ENCODE measurements at regions not wholly inside any gene's neighbourhood (a gene's known extent, or its start where the extent isn't known, plus 50 kb on each side); places are given as distances from the start of the nearest gene placed in this dataset.
A peak's percentile ranks its signal among the peaks of the same experiment; 100 is the strongest.
"Not testable (repeated sequence)": the region's sequence is repeated elsewhere in the genome, so short reads cannot be mapped to it uniquely, and the experiment has no call there.

DNA sequence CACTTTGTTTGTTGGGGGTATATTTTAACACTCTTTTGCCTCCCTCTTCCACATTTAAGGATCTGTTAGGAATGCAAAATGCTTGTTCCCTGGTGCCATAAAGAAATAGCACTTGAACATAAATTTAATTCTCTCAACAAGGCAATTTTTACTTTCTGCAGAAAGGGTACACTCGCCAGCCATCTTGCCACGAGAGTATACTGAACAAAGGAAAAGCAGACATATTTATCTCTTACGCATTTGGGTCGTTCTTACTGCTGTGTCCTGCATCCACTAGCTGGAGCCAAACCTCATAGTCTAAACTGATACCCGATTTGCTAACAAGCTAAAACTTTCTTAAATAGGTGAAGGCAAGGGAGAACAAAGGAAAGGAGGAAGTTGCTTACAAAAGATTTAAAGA is 129.5 kb downstream of the B3GNT2 start:
- no peak for DNase-seq

DNA sequence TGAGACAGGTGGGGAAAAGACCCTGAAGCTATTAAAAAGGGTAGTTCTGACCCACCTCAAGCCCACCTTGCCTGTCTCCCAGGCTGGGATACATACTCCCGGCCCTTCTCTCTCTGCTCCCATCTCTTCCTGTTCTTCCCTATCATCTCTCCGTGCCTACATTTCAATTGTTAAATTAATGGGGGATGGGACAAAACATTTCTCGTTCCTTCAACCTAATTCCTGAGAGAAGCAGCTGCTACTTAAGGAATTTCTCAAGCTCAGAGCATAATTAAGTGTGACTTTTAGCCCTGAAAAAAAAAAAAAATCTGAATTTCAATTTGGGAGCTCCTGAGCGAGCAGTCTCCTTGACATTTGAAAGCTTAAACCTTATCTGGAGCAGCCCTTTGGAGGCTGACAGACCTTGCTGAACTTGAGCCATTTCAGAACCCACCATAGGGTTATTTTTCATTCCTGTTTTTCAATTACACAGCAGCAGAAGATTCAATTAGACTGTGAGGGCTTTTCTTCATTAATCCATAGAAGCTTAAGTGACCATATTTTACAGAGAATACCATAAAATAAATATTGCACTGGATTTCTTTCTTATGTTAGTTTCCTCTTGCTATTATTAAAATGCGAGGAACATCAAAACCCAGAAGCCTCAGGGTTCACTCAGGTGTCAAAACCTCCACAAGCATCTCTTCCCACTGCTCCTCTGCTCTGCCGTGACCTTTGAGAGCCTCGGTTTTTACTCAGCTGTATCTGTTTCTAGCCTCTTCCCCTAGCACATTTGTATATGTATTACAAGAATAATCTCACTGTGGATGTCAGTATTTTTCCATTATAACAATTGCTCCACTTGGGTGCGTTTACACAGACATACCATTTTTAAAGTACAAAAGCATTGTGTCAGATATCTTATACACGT is 125.7 kb downstream of the B3GNT2 start:
- DNase-seq, result no peak

DNA sequence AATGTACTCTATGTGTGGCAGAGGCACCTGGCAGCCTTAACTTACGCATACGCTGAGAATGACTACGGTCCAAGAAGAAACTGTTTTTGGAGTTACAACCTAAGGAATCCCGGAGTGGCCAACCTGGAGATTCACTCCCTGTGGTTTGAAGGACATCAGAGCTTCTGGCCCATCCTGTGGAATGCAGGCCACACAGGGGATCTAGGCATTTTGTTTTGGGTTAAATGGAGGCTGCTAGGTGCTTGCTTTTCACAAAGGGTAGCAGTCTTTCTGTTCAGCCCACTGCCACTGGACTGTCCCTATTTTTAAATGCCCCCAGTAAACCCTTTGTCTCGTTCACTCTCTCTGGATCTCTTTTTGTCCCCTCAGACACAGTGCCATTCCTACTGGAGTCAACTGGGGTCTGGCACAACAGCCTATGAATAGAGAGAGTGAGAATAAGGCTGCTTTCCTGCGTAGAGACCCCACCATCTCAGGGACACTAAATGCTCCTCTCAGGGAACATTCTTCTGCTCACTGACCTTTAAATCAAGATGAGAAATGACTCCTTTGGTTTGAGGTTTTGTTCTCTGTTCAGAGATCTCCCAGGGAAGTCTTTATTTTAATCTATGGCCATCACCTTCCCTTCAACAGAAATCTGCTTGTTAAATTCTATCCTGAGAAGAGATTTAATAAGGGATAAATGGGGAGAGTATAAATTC is 124.9 kb downstream of the B3GNT2 start:
- no peak for DNase-seq

DNA sequence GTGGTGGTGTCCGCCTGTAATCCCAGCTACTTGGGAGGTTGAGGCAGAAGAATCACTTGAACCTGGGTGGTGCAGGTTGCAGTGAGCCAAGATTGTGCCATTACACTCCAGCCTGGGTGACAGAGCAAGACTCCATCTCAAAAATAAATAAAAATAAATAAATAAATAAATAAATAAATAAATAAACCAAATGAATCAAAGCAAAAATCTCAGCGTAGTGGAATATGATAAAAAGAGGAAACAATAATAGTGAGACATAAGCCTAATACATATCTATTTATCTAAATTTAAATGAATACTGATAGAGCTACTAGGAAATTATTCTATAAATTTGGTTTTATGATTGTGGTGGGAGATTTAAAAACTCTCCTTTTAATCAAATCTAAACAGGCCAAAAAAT is 124.2 kb downstream of the B3GNT2 start:
- DNase-seq, result not testable (repeated sequence)

DNA sequence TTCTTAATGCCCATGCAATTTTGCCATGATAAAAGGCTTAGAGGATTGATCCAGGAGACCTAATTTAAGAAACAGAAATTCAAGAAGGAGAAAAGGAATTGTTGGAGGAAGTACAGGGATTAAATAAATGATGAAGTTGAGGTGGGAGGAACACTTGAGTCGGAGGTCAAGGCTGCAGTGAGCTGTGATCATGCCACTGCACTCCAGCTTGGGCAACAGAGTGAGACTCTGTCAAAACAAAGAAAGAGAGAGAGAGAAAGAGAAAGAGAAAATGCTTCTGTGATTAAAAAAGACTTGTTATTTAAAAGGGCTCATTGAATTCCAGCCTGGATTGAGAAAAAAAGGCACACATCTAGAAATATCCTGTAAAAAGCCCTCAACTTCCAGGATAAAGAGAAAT is 123.2 kb downstream of the B3GNT2 start:
- no peak for DNase-seq

DNA sequence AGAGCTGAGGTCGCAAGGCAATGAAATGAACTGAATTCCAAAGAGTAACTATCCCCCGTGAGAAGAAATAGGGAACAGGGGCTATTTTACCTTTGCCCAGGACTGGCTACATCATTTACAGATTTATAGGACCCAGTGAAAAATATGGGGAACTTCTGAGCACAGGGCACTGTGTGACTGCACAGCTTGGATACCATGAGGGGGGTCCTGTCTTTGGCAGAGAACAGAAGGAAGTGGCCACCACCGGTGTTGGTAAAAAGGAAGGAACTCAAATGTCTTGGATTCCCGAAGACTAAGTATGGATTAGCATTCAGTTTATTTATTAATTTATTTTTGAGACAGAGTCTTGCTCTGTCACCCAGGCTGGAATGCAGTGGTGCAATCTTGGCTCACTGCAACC is 119.6 kb downstream of the B3GNT2 start:
- DNase-seq, result no peak

DNA sequence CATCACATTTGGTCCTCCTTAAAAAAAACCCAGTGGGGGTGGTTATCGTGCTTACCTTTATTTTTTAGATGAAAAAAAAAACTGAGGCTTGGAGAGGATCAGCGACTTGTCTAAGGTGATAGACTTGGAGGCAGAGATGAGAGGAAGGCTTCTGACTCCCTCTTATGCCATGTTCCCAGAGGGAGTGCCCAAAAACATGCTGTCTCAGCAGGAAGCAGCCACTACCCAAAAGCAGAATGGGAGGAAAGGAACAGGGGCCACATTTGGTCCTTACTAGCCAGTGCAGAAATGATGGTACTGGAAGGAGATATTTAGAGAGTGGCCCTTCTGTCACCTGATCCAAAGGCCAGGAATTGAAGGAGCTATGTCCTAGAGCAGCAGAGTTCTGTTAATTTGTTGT is 118.4 kb downstream of the B3GNT2 start:
- no peak for DNase-seq

DNA sequence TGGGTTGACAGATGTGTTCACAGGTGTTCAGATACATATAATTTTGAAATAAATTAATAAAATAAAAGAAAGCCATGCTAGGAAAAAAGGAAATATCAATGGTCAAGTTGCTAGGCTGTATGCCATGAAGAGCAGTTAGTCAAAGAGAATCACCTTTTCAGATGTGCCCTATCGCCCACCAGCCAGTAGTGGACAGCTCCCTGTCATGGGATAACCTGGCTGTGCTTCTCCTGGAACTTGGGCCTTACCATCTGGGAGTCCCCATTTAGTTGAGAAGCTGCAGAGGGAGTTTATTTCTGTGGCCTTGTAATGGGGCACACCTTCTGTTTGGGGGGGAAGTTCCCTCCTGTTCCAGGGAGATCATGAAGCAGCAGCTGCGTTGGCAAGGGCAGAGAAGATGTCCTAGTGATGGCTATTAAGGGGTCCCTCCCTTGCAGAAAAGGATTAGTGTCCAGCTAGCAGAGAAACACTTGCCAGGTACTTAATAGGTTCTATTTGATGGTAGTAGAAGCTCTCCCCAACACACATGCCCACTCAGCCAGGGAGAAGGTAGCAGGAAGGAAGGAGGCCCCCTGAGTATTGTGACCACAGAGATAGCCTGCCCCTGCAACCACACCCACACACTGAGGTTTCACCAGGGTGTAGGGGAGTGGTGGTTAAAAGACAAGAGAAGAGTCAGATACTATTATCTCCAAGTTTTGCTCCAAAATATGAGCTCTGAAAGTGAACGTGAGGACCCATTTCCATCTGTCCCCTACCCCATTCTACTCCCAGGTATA is 117.7 kb downstream of the B3GNT2 start:
- no peak for DNase-seq

DNA sequence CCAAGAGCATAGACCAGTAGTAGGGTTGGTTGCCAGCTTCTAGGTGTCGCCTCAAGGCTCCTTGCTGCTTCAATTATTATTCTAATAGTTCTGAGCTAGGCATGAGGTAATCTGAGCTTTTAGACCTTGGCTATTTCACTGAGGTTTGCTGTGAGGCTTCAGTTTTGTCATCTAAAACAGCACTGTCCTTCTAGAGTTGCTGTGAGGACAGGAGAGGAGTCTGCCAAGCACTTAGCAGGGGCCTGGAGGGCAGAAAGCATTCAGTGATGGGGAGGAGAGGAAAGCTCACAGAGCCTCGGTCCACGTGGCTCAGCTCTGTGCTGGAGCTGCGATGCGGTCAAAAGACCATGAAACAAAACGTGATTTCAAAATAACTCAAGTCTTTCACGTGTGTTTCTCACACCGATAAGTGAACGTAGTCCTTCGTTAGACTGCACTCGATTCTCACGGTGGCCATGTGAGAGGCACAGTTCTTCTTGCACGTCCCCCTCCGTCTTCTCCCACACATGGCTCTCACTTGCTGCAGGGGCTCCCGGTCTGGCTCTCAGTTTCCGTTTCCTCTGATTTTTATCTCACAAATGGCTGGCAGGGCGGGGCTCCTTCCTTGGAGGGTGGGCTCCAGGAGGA is 113.7 kb downstream of the B3GNT2 start:
- no peak for DNase-seq

DNA sequence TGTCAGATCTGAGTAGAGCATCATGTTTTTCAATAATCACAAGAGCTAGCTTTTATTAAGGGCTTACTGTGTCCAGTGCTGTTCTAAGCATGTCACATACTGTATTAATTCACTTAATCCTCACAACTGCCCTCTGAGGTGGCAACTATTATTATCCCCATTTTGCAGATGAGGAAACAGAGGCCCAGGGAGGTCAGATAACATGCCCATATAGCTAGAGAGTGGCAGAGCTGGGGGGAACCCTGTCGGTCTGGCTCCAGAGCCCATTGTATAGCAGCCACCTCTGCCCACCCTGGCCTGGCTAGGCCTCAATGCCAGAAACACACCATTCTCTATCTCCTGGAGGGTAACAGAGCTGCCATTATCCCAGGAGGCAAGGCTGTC is 113.2 kb downstream of the B3GNT2 start:
- DNase-seq, result no peak

DNA sequence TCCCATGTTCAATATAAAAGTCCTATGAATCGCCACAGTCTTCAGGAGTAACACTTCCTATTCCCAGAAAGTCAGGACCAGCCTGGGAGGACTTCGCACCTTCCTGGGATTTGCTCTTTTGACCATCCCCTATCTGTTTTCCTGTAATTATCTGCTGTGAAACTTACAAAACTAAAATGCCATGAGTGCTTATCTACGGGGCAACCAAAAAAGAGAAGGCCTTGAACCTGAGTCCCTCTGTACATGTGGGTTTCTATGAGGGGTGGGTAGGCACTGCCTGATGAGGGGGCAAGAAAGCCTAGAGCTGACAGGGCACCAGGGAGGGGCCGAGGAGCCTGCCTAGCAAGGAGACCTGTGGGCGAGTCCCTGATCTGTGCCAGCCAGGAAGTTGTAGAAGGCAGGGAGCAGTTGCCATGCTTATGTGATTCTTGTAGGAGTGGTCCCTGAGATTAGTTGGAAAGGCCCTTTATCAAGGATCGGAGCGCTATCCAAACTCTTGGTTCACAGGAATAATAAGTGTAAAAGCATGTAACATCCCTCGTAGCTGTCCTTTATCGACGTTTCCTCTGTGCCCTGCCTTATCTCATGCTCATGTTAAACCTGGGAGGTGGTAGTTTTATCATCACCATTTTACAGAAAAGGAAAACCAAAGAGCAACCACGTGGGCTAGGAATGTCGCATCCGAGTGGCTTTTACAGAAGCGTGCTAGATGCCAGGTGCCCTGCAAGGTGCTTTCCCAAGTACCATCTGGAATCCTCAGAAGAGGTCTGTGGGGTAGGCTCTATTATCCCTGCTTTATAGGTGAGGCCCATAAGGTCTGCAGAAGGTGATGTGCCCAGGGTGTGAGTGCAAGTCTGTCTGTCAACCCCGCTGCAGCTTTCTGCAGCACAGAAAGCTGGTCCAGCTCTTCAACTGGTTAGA is 111.8 kb downstream of the B3GNT2 start:
- DNase-seq, result no peak

DNA sequence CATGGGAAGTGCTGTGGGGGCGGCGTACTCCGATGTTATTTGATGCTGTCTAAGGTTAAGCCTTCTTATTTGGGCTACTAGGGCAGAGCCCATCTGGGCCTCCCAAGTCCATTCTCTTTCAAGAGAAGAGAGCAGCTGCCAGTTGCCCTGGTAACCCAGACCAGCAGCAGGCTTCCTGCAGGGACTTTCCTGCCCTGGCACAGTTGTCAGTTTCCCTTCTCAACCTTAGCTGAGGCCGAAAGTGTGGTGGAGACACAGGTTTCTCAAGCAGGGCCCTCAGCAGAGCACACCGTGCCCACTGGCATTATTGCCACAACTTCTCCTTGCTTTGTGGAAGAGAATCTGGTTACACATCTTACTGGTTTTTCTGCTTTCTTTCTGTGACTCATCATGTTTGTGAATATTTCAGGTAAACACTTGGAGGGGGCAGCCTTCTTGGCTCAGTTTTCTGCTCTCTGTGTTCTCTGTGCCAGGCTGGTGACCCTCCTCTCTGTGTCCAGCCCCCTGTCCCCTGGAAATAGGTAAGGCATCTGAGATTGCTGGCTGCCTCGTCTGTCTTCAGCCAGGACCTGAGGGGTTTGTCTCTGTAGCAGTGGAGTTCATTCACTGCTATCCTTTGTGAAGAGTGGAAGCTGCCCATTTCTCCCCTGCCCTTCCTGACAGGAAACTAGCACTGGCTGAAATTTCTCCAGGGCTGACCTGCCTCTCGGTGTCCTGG is 111.0 kb downstream of the B3GNT2 start:
- DNase-seq, result peak in 1 of 2 experiments; percentile 31

DNA sequence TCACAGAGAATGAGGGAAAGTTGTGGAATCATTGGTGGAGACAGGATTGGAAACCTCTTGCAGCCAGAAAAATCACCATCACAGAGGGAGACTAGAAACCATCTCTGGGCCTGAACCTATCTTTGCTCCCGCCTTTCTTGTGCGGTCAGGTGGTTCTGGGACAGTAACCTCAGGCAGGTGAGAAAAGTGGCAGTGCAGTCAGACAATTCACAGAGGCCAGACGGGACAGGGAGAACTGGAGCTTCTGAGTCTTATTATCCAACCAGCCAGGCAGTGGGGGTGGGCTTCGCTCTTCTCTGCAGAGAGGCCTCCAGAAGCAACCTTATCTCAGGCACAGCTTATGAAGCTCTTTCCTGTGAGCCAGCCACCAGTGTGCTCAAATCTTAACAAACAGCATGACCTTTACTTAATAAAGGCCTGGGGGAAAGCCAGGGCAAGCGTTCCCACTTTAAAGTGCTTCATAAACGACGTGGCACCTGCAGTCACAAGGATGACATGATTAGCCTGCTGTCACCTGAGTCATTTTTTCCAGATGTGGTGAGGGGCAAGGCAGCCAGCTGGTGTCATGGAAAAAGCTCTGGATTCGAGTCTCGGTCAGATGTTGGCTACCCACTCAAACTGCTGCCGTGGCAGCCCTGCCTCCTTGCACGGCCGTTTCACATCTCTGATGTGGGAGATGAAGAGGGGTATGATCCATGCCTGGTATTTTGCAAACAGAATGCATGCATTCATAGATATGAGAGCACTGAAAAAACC is 109.7 kb downstream of the B3GNT2 start:
- DNase-seq, result no peak

DNA sequence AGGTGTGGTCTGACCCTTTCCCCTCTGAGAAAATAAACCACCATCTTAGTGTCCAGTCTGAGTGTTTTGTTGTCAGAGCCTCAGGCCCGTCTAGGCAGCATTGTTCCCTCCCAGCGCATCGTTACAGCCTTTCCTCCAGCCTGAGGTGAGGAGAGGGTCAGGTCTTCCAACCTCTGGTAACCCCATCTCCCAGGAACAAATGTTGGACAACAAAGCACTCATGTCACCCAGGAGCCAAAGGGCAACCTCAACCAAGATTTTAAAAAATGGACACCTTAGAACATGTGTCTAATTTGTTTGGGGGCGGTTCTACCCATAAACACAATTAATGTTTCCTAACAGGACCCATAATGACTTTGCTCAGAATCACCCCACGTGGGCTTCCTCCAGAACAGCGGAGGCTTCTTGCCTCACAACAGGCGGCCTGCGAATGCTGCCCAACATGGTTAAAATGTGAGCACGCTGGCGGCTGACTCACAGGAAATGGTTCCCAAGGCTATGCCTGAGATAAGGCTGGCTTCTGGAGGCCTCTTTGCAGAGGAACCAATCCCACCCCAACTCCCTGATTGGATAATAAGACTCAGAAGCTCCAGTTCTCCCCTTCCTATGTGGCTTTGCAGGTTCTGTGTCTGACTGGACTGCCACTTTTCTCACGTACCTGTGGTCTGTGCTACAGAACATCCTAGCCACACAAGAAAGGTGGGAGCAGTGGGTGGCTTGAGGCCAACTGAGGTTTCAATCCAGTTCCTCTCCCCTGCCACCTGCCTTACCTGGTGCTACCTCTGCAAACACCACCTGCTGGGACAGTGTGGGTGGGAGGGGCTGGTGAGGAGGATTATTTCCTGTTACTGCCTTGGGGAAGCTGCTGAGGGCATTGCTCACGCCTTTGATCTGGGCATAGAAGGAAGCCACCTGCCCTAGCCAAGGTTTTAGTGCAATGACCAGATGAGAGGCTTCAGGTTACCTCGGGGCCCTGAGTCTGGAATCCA is 108.8 kb downstream of the B3GNT2 start:
- DNase-seq, result no peak

DNA sequence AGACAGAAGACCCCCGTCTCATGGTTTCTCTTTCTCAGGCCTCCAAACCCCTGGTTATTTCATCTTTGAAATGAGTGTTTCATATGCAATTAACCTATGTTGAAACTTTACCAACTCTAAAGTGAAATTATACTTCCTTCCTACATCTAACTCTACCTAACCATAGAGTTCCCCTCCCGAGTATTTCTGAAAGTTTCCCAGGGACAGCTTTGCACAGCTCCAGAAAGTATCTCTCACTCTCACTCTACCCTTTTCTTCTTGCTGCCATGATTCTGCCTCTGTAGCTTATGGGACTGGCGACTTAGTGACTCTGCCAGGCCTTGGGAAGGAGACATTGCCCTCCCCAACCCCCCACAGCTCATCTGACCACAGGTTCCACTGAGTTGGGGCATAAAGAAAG is 107.9 kb downstream of the B3GNT2 start:
- no peak for DNase-seq

DNA sequence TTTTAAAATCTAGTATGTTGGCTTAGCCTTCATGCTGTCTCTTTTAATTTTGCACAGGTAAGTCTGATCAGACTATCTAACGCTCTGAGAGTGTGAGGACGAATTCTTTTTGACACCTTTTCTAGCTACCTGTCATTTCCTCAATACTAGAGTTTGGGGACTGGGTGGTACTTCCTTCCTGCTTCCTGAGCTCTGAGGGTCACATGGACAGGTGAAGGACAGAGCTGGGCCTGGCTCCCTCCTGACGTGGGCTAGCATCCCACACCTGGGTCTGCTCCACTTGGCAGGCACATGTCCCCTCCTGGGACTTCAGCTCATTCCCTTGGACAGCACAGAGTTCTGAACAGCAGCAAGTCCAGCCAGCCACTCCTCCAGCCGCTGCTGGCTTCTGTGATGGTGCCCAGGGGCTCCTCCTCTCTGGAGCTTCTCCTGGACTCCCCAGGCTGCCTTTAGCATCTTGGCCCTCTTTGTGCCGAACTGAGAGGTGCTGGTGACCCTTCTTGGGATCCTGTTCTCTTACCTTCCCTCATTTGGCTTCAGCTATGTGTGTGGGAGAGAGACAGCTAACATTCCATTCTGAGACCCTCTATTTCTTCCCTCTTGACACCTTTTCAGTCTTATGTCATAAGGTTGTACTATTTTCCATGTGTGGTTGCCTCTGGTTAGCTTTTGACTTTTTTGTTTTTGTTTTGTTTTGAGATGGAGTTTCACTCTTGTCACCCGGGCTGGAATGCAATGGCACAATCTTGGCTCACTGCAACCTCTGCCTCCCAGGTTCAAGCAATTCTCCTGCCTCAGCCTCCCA is 106.9 kb downstream of the B3GNT2 start:
- no peak for DNase-seq

DNA sequence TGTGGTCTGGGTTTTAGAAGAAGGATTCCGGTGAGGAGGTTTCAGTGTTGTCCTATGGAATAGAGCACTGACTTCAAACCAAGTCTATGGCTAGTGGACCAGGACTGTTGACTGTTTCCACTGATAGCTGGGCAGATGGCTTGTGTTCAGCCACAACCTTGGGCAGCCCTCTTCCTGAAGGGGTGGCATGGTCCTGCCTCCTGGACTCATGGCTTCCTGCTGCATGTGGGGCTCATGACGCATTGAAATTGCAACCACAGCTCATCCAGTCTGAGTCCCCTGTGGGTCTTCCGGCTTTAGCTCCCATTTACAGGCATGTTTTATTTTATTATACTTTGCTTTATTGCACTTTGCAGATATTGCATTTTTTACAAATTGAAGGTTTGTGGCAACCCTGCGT is 105.0 kb downstream of the B3GNT2 start:
- no peak for DNase-seq

DNA sequence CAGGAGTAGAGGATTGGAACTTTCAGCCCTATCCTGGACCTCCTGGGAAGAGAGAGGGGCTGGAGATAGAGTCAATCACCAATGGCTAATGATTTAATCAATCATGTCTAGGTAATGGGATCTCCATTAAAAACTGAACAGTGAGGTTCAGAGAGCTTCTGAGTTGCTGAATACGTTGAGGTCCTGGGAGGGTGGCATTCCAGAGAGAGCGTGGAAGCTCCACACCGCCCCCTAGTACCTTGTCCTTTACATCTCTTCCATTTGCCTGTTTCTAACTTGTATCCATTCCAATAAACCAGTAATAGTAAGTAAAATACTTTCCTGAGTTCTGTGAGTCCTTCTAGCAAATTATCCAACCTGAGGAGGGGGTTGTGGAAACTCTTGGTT is 101.7 kb downstream of the B3GNT2 start:
- DNase-seq, result no peak

Data from NCI-H446 (cell line).